HCT116 (cell line): ENCODE measurements at regions not wholly inside any gene's neighbourhood (a gene's known extent, or its start where the extent isn't known, plus 50 kb on each side); places are given as distances from the start of the nearest gene placed in this dataset.

Source experiments
- ATAC-seq: fragments of 200-7000 bp; cut with Tn5 transposase; 2 replicates; pipeline ENCODE4 v1.9.1; 2020; ENCODE audit warnings: mild to moderate bottlenecking, moderate library complexity
- BruUV-seq: library from RNA; stranded (reverse); fragments of 400-500 nt; replicated peaks from 2 replicates; lab custom pipeline; 2021; lab: Mats Ljungman, UMichigan
- CTCF ChIA-PET: fragments of 300-600 bp; sonication (Branson Sonifier 250); formaldehyde crosslinking; loops from one replicate; lab custom pipeline; 2021; ENCODE audit warnings: antibody characterized with exemption; lab: Charles Lee
- POLR2A ChIA-PET: fragments of 300-600, 350-600 bp; sonication (Branson Sonifier 250); formaldehyde crosslinking; loops from one replicate; lab custom pipeline; 2021; ENCODE audit warnings: antibody characterized with exemption; lab: Charles Lee
- RAD21 ChIA-PET, 2 experiments: fragments of 300-600 bp; sonication (Branson Sonifier 250); formaldehyde crosslinking; loops; one replicate each; lab custom pipeline; 2023; ENCODE audit warnings: low total read pairs in 2 of 2; ENCODE audit not compliant: uncharacterized antibody in 2 of 2, unreplicated experiment in 2 of 2, low non-redundant PET in 1 of 2; lab: Charles Lee
- DNase-seq: peaks from one replicate; pipeline ENCODE4 v3.0.0-alpha.2; 2010; ENCODE audit warnings: low read depth, low spot score
- H2AFZ ChIP-seq: fragments of 200-600 bp; shearing (Covaris generic), sonication (generic); 2 replicates; pipeline ENCODE4 v1.6.1; 2017; ENCODE audit warnings: low read depth, mixed run types, mixed read lengths, antibody characterized with exemption, low read length; ENCODE audit not compliant: poor library complexity, severe bottlenecking
- H3K27ac ChIP-seq: 2 replicates; pipeline ENCODE4 v1.5.1; 2012; ENCODE audit warnings: low read depth, low read length
- H3K27me3 ChIP-seq: fragments of 200-600 bp; sonication (generic); 2 replicates; pipeline ENCODE4 v1.6.1; 2016; ENCODE audit warnings: mixed run types, low read length, mixed read lengths; ENCODE audit not compliant: insufficient read depth
- H3K36me3 ChIP-seq, 2 experiments: fragments of 200-500 bp in 1 of 2; fragments of 200-600 bp in 1 of 2; sonication (Bioruptor generic) in 1 of 2; sonication (generic) in 1 of 2; 2 replicates each; pipeline versions ENCODE4 v1.5.1 to v1.6.1; 2014 to 2016; ENCODE audit warnings: low read length in 2 of 2, inconsistent platforms in 1 of 2, mixed read lengths in 1 of 2, mixed run types in 1 of 2; ENCODE audit not compliant: insufficient read depth in 2 of 2, control insufficient read depth in 1 of 2
- H3K4me1 ChIP-seq, 2 experiments: fragments of 200-600 bp in 1 of 2; sonication (generic) in 1 of 2; 2 replicates each; pipeline versions ENCODE4 v1.5.1 to v1.6.1; 2012 to 2017; ENCODE audit warnings: low read length in 2 of 2, inconsistent platforms in 1 of 2, mild to moderate bottlenecking in 1 of 2, mixed read lengths in 1 of 2, mixed run types in 1 of 2, moderate library complexity in 1 of 2; ENCODE audit not compliant: insufficient read depth in 2 of 2, control insufficient read depth in 1 of 2
- H3K4me2 ChIP-seq: fragments of 200-600 bp; sonication (generic); 2 replicates; pipeline ENCODE4 v1.6.1; 2017; ENCODE audit warnings: mixed run types, low read length, mixed read lengths
- H3K4me3 ChIP-seq, 2 experiments: fragments of 200-600 bp in 1 of 2; sonication (generic) in 1 of 2; replicated peaks in 1 of 2; 2 replicates each; pipeline ENCODE4 v1.5.1; 2011 to 2016; ENCODE audit warnings: low read length in 2 of 2, control low read depth in 1 of 2, low read depth in 1 of 2, mild to moderate bottlenecking in 1 of 2, mixed read lengths in 1 of 2, mixed run types in 1 of 2
- H3K79me2 ChIP-seq: fragments of 200-600 bp; sonication (generic); 2 replicates; pipeline ENCODE4 v1.6.1; 2017; ENCODE audit warnings: mild to moderate bottlenecking, mixed run types, low read length, moderate library complexity, mixed read lengths; ENCODE audit not compliant: insufficient read depth
- H3K9ac ChIP-seq: fragments of 200-600 bp; sonication (generic); 2 replicates; pipeline ENCODE4 v1.6.1; 2016; ENCODE audit warnings: low read length, mixed read lengths
- H3K9me2 ChIP-seq: fragments of 200-600 bp; sonication (generic), shearing (Covaris generic); 2 replicates; pipeline ENCODE4 v1.6.1; 2017; ENCODE audit warnings: mixed run types, mild to moderate bottlenecking, moderate library complexity; ENCODE audit not compliant: insufficient read depth
- H3K9me3 ChIP-seq, 2 experiments: fragments of 200-500 bp in 1 of 2; fragments of 200-600 bp in 1 of 2; sonication (Bioruptor generic) in 1 of 2; sonication (generic) in 1 of 2; 2 replicates each; pipeline ENCODE4 v1.6.1; 2014 to 2017; ENCODE audit warnings: low read length in 2 of 2, mixed read lengths in 2 of 2, inconsistent platforms in 1 of 2, low read depth in 1 of 2, mild to moderate bottlenecking in 1 of 2, mixed run types in 1 of 2, moderate library complexity in 1 of 2; ENCODE audit not compliant: control insufficient read depth in 1 of 2, insufficient read depth in 1 of 2
- H4K20me1 ChIP-seq: fragments of 200-600 bp; sonication (generic), shearing (Covaris generic); 2 replicates; pipeline ENCODE4 v1.6.1; 2017; ENCODE audit warnings: mixed run types, mild to moderate bottlenecking, moderate library complexity; ENCODE audit not compliant: insufficient read depth
- ATF3 ChIP-seq: IDR thresholded peaks from 2 replicates; pipeline ENCODE4 v1.6.1; 2012
- CBX3 ChIP-seq: IDR thresholded peaks from 2 replicates; pipeline ENCODE4 v1.6.1; 2012; ENCODE audit warnings: low read depth
- CEBPB ChIP-seq: IDR thresholded peaks from 2 replicates; pipeline ENCODE4 v1.6.1; 2012; ENCODE audit warnings: low read depth
- CTCF ChIP-seq, 3 experiments: fragments of 200-600 bp in 1 of 3; sonication (generic) in 1 of 3; IDR thresholded peaks in 2 of 3; conservative IDR thresholded peaks in 1 of 3; 2 replicates each; pipeline ENCODE4 v1.5.1; 2012 to 2017; ENCODE audit warnings: low read depth in 2 of 3, low read length in 2 of 3, antibody characterized with exemption in 1 of 3, borderline replicate concordance in 1 of 3, control low read depth in 1 of 3, mild to moderate bottlenecking in 1 of 3, mixed read lengths in 1 of 3, mixed run types in 1 of 3, moderate library complexity in 1 of 3; ENCODE audit not compliant: insufficient read depth in 1 of 3
- EZH2 ChIP-seq: fragments of 200-600 bp; sonication (generic); IDR thresholded peaks from 2 replicates; pipeline ENCODE4 v1.6.1; 2017; ENCODE audit warnings: antibody characterized with exemption, mixed run types
- EZH2phosphoT487 ChIP-seq: fragments of 200-600 bp; IDR thresholded peaks from 2 replicates; pipeline ENCODE4 v1.6.1; 2018; ENCODE audit warnings: antibody characterized with exemption, borderline replicate concordance
- FOSL1 ChIP-seq: IDR thresholded peaks from 2 replicates; pipeline ENCODE4 v1.6.1; 2012; ENCODE audit warnings: low read depth
- MAX ChIP-seq: IDR thresholded peaks from 2 replicates; pipeline ENCODE4 v1.6.1; 2012
- POLR2A ChIP-seq: IDR thresholded peaks from 2 replicates; pipeline ENCODE4 v1.7.0; 2011; ENCODE audit warnings: borderline replicate concordance; ENCODE audit not compliant: insufficient read depth, insufficient read length; ENCODE audit errors: extremely low read depth
- REST ChIP-seq: IDR thresholded peaks from 2 replicates; pipeline ENCODE4 v1.6.1; 2012; ENCODE audit warnings: low read depth
- SIN3A ChIP-seq: IDR thresholded peaks from 2 replicates; pipeline ENCODE4 v1.6.1; 2012; ENCODE audit warnings: low read depth
- SRF ChIP-seq: IDR thresholded peaks from 2 replicates; pipeline ENCODE4 v1.6.1; 2012; ENCODE audit warnings: low read depth
- TCF7L2 ChIP-seq: IDR thresholded peaks from 2 replicates; pipeline ENCODE4 v1.7.0; 2011; ENCODE audit warnings: borderline replicate concordance, inconsistent platforms; ENCODE audit not compliant: insufficient read depth, insufficient read length; ENCODE audit errors: extremely low read depth
- YY1 ChIP-seq: IDR thresholded peaks from 2 replicates; pipeline ENCODE4 v1.6.1; 2011; ENCODE audit warnings: low read length, low read depth, moderate library complexity, mild to moderate bottlenecking; ENCODE audit not compliant: insufficient replicate concordance; ENCODE audit errors: extremely low read depth
- ZFX ChIP-seq: fragments of 450-650 bp; IDR thresholded peaks from 2 replicates; pipeline ENCODE4 v1.6.1; 2017
- intact Hi-C: fragments of 100-400 bp; cut with micrococcal nuclease; formaldehyde crosslinking; loops from 2 replicates; pipeline ENCODE4 v1.10.0; 2022

GRCh38 chr2:129006135-129006886 lies 687.6 kb upstream of the HS6ST1 start:
- POLR2A ChIA-PET: no interaction called here

More at GRCh38 chr2:129006135-129006886, 687.6 kb upstream of the HS6ST1 start:
- H4K20me1 ChIP-seq: no peaks in the 10 kb centered on the region
- H3K36me3 ChIP-seq: no peaks in the 10 kb centered on the region
- no TSS peak for BruUV-seq
- no peak overlapping the region for H3K9ac ChIP-seq
- no peak overlapping the region for H3K4me3 ChIP-seq
- no peak overlapping the region for H3K4me2 ChIP-seq
- no peaks in the 10 kb centered on the region for H3K79me2 ChIP-seq
- intact Hi-C loops: no loop called here
- no peak overlapping the region for H3K27ac ChIP-seq
- no peaks in the 10 kb centered on the region for H3K9me2 ChIP-seq
- RAD21 ChIA-PET: no interaction called here
- CTCF ChIA-PET: no interaction called here
- ATAC-seq: no peak
- H3K9me3 ChIP-seq: no peaks in the 10 kb centered on the region
- no peak for DNase-seq
- H2AFZ ChIP-seq: no peak overlapping the region
- H3K27me3 ChIP-seq: 0 out of 2 replicates have a peak, but pooled peaks cover 10% of the 10 kb centered on the region
- TF ChIP-seq SIN3A: no peak
- no peak for TF ChIP-seq CTCF (IDR thresholded peaks at IDR 0.05 in 2 of 3, conservative IDR thresholded peaks at IDR 0.05 in 1 of 3; ENCODE audit: borderline replicate concordance in 1 of 3, insufficient read depth in 1 of 3, low read depth in 2 of 3, low read length in 2 of 3)
- TF ChIP-seq CBX3: no peak
- no peak for TF ChIP-seq SRF
- TF ChIP-seq POLR2A: no peak
- no peak for TF ChIP-seq ATF3
- TF ChIP-seq CEBPB: no peak
- TF ChIP-seq YY1: no peak
- TF ChIP-seq EZH2phosphoT487: no peak
- TF ChIP-seq REST: no peak
- no peak for TF ChIP-seq FOSL1
- no peak for TF ChIP-seq EZH2
- TF ChIP-seq MAX: no peak
- no peak for TF ChIP-seq ZFX
- TF ChIP-seq TCF7L2: no peak
- H3K4me1 ChIP-seq: no peaks in the 10 kb centered on the region
